Neural cell (in vitro differentiated cells): ENCODE measurements at regions not wholly inside any gene's neighbourhood (a gene's known extent, or its start where the extent isn't known, plus 50 kb on each side); places are given as distances from the start of the nearest gene placed in this dataset.

Experiments
- H2AFZ ChIP-seq: fragments of 200-600, 300-800 bp; sonication (generic), shearing (Covaris generic); 2 replicates; pipeline ENCODE4 v1.6.0; 2014; ENCODE audit warnings: low read depth, mild to moderate bottlenecking, antibody characterized with exemption, low read length, moderate library complexity
- H3F3A ChIP-seq: fragments of 200-600 bp; shearing (Covaris generic); 2 replicates; pipeline ENCODE4 v1.6.1; 2016; ENCODE audit warnings: mild to moderate bottlenecking, moderate library complexity, mixed read lengths, antibody characterized with exemption, low read length; ENCODE audit not compliant: insufficient read depth, poor library complexity, severe bottlenecking
- H3K27ac ChIP-seq: fragments of 200-600, 300-800 bp; sonication (generic), shearing (Covaris generic); 2 replicates; pipeline ENCODE4 v1.5.1; 2014; ENCODE audit warnings: mild to moderate bottlenecking, low read length, moderate library complexity
- H3K27me3 ChIP-seq: fragments of 300-800, 200-600 bp; sonication (generic), shearing (Covaris generic); 2 replicates; pipeline ENCODE4 v1.6.0; 2014; ENCODE audit warnings: mild to moderate bottlenecking, low read depth, low read length, moderate library complexity; ENCODE audit not compliant: insufficient read depth
- H3K36me3 ChIP-seq: fragments of 300-800, 200-600 bp; sonication (generic), shearing (Covaris generic); 2 replicates; pipeline ENCODE4 v1.5.1; 2014; ENCODE audit warnings: mild to moderate bottlenecking, antibody characterized with exemption, low read length, moderate library complexity; ENCODE audit not compliant: insufficient read depth
- H3K4me2 ChIP-seq: fragments of 300-800, 200-600 bp; sonication (generic), shearing (Covaris generic); 2 replicates; pipeline ENCODE4 v1.6.0; 2014; ENCODE audit warnings: mild to moderate bottlenecking, low read length
- H3K4me3 ChIP-seq: fragments of 300-800, 200-600 bp; sonication (generic), shearing (Covaris generic); 2 replicates; pipeline ENCODE4 v1.5.1; 2014; ENCODE audit warnings: mild to moderate bottlenecking, low read length, moderate library complexity
- H3K79me2 ChIP-seq: fragments of 200-600 bp; shearing (Covaris generic); replicated peaks from 2 replicates; pipeline ENCODE4 v1.6.0; 2014; ENCODE audit warnings: mild to moderate bottlenecking, low read length, moderate library complexity; ENCODE audit not compliant: insufficient read depth
- H3K9ac ChIP-seq: fragments of 300-800, 200-600 bp; sonication (generic), shearing (Covaris generic); 2 replicates; pipeline ENCODE4 v1.6.1; 2016; ENCODE audit warnings: mild to moderate bottlenecking, low read length, mixed read lengths
- H3K9me2 ChIP-seq: fragments of 200-600 bp; shearing (Covaris generic); 2 replicates; pipeline ENCODE4 v1.6.1; 2016; ENCODE audit warnings: mild to moderate bottlenecking, low read length, mixed read lengths; ENCODE audit not compliant: insufficient read depth
- H3K9me3 ChIP-seq: fragments of 200-600, 300-800 bp; sonication (generic), shearing (Covaris generic); 2 replicates; pipeline ENCODE4 v1.6.1; 2016; ENCODE audit warnings: mild to moderate bottlenecking, mixed run types, low read length, moderate library complexity, mixed read lengths
- H4K20me1 ChIP-seq: fragments of 200-600 bp; shearing (Covaris generic); 2 replicates; pipeline ENCODE4 v1.6.1; 2016; ENCODE audit warnings: mild to moderate bottlenecking, mixed run types; ENCODE audit not compliant: insufficient read depth
- CTCF ChIP-seq: fragments of 450-650 bp; IDR thresholded peaks from 2 replicates; pipeline ENCODE4 v1.5.1; 2014; ENCODE audit warnings: antibody characterized with exemption, mild to moderate bottlenecking, moderate library complexity; ENCODE audit not compliant: poor library complexity, severe bottlenecking
- EP300 ChIP-seq: fragments of 450-650 bp; conservative IDR thresholded peaks from 2 replicates; pipeline ENCODE4 v1.6.1; 2014; ENCODE audit warnings: antibody characterized with exemption, mild to moderate bottlenecking, moderate library complexity; ENCODE audit not compliant: poor library complexity, severe bottlenecking
- EZH2 ChIP-seq: fragments of 200-600, 300-800 bp; shearing (Covaris generic), sonication (generic); IDR thresholded peaks from 2 replicates; pipeline ENCODE4 v1.6.1; 2014; ENCODE audit warnings: antibody characterized with exemption, low read length, borderline replicate concordance, mild to moderate bottlenecking; ENCODE audit not compliant: insufficient read depth, poor library complexity, severe bottlenecking
- MXI1 ChIP-seq: fragments of 450-650 bp; conservative IDR thresholded peaks from 2 replicates; pipeline ENCODE4 v1.6.1; 2014; ENCODE audit warnings: antibody characterized with exemption, mild to moderate bottlenecking; ENCODE audit not compliant: poor library complexity, severe bottlenecking
- POLR2AphosphoS5 ChIP-seq: IDR thresholded peaks from 2 replicates; pipeline ENCODE4 v1.6.1; 2012
- RAD21 ChIP-seq: fragments of 450-650 bp; conservative IDR thresholded peaks from 2 replicates; pipeline ENCODE4 v1.6.1; 2014; ENCODE audit warnings: antibody characterized with exemption, mild to moderate bottlenecking, moderate library complexity
- REST ChIP-seq: IDR thresholded peaks from 2 replicates; pipeline ENCODE4 v1.6.1; 2012; ENCODE audit warnings: borderline replicate concordance
- SMC3 ChIP-seq: fragments of 450-650 bp; conservative IDR thresholded peaks from 2 replicates; pipeline ENCODE4 v1.6.1; 2014; ENCODE audit warnings: antibody characterized with exemption, mild to moderate bottlenecking, moderate library complexity; ENCODE audit not compliant: poor library complexity
- TAF1 ChIP-seq: IDR thresholded peaks from 2 replicates; pipeline ENCODE4 v1.6.1; 2012; ENCODE audit warnings: low read depth

- no peaks in the 10 kb centered on the region for H3K9me2 ChIP-seq
- TF ChIP-seq POLR2AphosphoS5: no peak
- TF ChIP-seq EP300: no peak
- no peak for TF ChIP-seq REST
- TF ChIP-seq SMC3: no peak
- TF ChIP-seq RAD21: no peak
- peaks cover 7% of the 10 kb centered on the region for H3K9me3 ChIP-seq
- H3K4me3 ChIP-seq: no peak overlapping the region
- H3K27me3 ChIP-seq: no peaks in the 10 kb centered on the region
- H3F3A ChIP-seq: no peaks in the 10 kb centered on the region
- H3K27ac ChIP-seq: no peak overlapping the region
- H4K20me1 ChIP-seq: no peaks in the 10 kb centered on the region
- no peak overlapping the region for H2AFZ ChIP-seq
- H3K9ac ChIP-seq: no peak overlapping the region
- H3K4me2 ChIP-seq: no peak overlapping the region
- H3K79me2 ChIP-seq: no peaks in the 10 kb centered on the region
- no peaks in the 10 kb centered on the region for H3K36me3 ChIP-seq
These were observed 120.9 kb downstream of the ANKRD60 start for GRCh38 chr20:58107533-58107932.

- no peaks in the 10 kb centered on the region for H3K27me3 ChIP-seq
- H3K36me3 ChIP-seq: no peaks in the 10 kb centered on the region
- no peaks in the 10 kb centered on the region for H3K9me2 ChIP-seq
- no peaks in the 10 kb centered on the region for H3F3A ChIP-seq
- H3K9ac ChIP-seq: no peak overlapping the region
- no peaks in the 10 kb centered on the region for H4K20me1 ChIP-seq
- H3K4me2 ChIP-seq: no peak overlapping the region
- H3K79me2 ChIP-seq: no peaks in the 10 kb centered on the region
- H3K27ac ChIP-seq: no peak overlapping the region
- no peak overlapping the region for H3K4me3 ChIP-seq
- H3K9me3 ChIP-seq: peaks cover 7% of the 10 kb centered on the region
- no peak overlapping the region for H2AFZ ChIP-seq
- TF ChIP-seq REST (no peak), RAD21 (no peak), TAF1 (no peak), MXI1 (no peak)
These were observed 122.2 kb downstream of the ANKRD60 start for GRCh38 chr20:58106143-58106750.

GRCh38 chr20:58103961-58104360, 124.5 kb downstream of the ANKRD60 start:
- H4K20me1 ChIP-seq: no peaks in the 10 kb centered on the region
- TF ChIP-seq POLR2AphosphoS5 (no peak), TAF1 (no peak), CTCF (no peak), EZH2 (no peak), SMC3 (no peak), RAD21 (no peak), EP300 (no peak), REST (no peak)

More at GRCh38 chr20:58103961-58104360, 124.5 kb downstream of the ANKRD60 start:
- Histone ChIP-seq H3K36me3 (no peaks in the 10 kb centered on the region), H3F3A (no peaks in the 10 kb centered on the region), H3K4me2 (no peak overlapping the region), H3K27ac (no peak overlapping the region), H3K4me3 (no peak overlapping the region), H3K27me3 (no peaks in the 10 kb centered on the region), H3K9me3 (peaks cover 7% of the 10 kb centered on the region), H3K79me2 (no peaks in the 10 kb centered on the region), H2AFZ (no peak overlapping the region), H3K9ac (no peak overlapping the region), H3K9me2 (no peaks in the 10 kb centered on the region)
